ENCODE measurements at regions not wholly inside any gene's neighbourhood (a gene's known extent, or its start where the extent isn't known, plus 50 kb on each side); places are given as distances from the start of the nearest gene placed in this dataset.

- TF ChIP-seq, protein P1, sequence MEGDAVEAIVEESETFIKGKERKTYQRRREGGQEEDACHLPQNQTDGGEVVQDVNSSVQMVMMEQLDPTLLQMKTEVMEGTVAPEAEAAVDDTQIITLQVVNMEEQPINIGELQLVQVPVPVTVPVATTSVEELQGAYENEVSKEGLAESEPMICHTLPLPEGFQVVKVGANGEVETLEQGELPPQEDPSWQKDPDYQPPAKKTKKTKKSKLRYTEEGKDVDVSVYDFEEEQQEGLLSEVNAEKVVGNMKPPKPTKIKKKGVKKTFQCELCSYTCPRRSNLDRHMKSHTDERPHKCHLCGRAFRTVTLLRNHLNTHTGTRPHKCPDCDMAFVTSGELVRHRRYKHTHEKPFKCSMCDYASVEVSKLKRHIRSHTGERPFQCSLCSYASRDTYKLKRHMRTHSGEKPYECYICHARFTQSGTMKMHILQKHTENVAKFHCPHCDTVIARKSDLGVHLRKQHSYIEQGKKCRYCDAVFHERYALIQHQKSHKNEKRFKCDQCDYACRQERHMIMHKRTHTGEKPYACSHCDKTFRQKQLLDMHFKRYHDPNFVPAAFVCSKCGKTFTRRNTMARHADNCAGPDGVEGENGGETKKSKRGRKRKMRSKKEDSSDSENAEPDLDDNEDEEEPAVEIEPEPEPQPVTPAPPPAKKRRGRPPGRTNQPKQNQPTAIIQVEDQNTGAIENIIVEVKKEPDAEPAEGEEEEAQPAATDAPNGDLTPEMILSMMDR (IDR thresholded peaks at IDR 0.05; ENCODE audit: insufficient read depth, low read length, poor library complexity, severe bottlenecking): no peak
- no peak for TF ChIP-seq EZH2phosphoT487 (conservative IDR thresholded peaks at IDR 0.05; ENCODE audit: low read length)
Measured at GRCh38 chr1:219432191-219432606, 180.7 kb downstream of the ZC3H11B start.
